IMR-90 (cell line): ENCODE measurements at regions not wholly inside any gene's neighbourhood (a gene's known extent, or its start where the extent isn't known, plus 50 kb on each side); places are given as distances from the start of the nearest gene placed in this dataset.

Source experiments
- ATAC-seq: fragments of 200-7000 bp; cut with Tn5 transposase; 2 replicates; pipeline ENCODE4 v1.9.1; 2020; ENCODE audit warnings: low read depth, mild to moderate bottlenecking, moderate library complexity
- BruUV-seq: library from RNA; stranded (reverse); fragments of 400-500 nt; replicated peaks from 2 replicates; lab custom pipeline; 2021; lab: Mats Ljungman, UMichigan
- CTCF ChIA-PET: fragments of 300-600 bp; formaldehyde crosslinking; extraction: SDS; loops from one replicate; lab custom pipeline; 2021; ENCODE audit warnings: antibody characterized with exemption; lab: Yijun Ruan, JAX
- POLR2A ChIA-PET: fragments of 300-600 bp; sonication (Branson Sonifier 250); formaldehyde crosslinking; loops from one replicate; lab custom pipeline; 2022; ENCODE audit warnings: antibody characterized with exemption; ENCODE audit not compliant: unreplicated experiment; lab: Charles Lee
- DNase-seq: peaks from one replicate; pipeline ENCODE4 v3.0.0; 2013
- H2AFZ ChIP-seq: replicated peaks from 2 replicates; pipeline ENCODE3; 2013; ENCODE audit warnings: low read length, mild to moderate bottlenecking; ENCODE audit not compliant: poor library complexity
- H2AK5ac ChIP-seq: 2 replicates; pipeline ENCODE4 v1.6.1; 2013; ENCODE audit warnings: low read depth, low read length, inconsistent platforms
- H2AK9ac ChIP-seq: replicated peaks from 2 replicates; pipeline ENCODE3; 2013; ENCODE audit warnings: mild to moderate bottlenecking, low read depth, low read length, moderate library complexity; ENCODE audit not compliant: poor library complexity
- H2BK120ac ChIP-seq: 2 replicates; pipeline ENCODE4 v1.6.1; 2013; ENCODE audit warnings: low read depth, low read length, inconsistent platforms
- H2BK15ac ChIP-seq: 3 replicates; pipeline ENCODE4 v1.6.1; 2013; ENCODE audit warnings: low read depth, low read length, inconsistent platforms
- H2BK20ac ChIP-seq: 2 replicates; pipeline ENCODE4 v1.6.1; 2013; ENCODE audit warnings: low read depth, mild to moderate bottlenecking, inconsistent platforms, low read length, moderate library complexity
- H2BK5ac ChIP-seq: 2 replicates; pipeline ENCODE4 v1.6.1; 2013; ENCODE audit warnings: mild to moderate bottlenecking, low read depth, low read length, inconsistent platforms; ENCODE audit not compliant: poor library complexity, severe bottlenecking
- H3K14ac ChIP-seq: replicated peaks from 2 replicates; pipeline ENCODE4 v1.6.1; 2013; ENCODE audit warnings: low read depth, low read length, inconsistent platforms
- H3K18ac ChIP-seq: 2 replicates; pipeline ENCODE4 v1.6.1; 2013; ENCODE audit warnings: low read depth, low read length, control low read depth
- H3K23ac ChIP-seq: 2 replicates; pipeline ENCODE4 v1.6.1; 2013; ENCODE audit warnings: low read depth, low read length, inconsistent platforms
- H3K27ac ChIP-seq: 2 replicates; pipeline ENCODE4 v1.5.1; 2013; ENCODE audit warnings: mild to moderate bottlenecking, control low read depth, low read length; ENCODE audit not compliant: insufficient read depth
- H3K27me3 ChIP-seq: 2 replicates; pipeline ENCODE4 v1.6.1; 2013; ENCODE audit warnings: low read length; ENCODE audit not compliant: control insufficient read depth, insufficient read depth
- H3K36me3 ChIP-seq: 2 replicates; pipeline ENCODE4 v1.6.1; 2013; ENCODE audit warnings: low read length, mixed read lengths; ENCODE audit not compliant: control insufficient read depth, insufficient read depth
- H3K4ac ChIP-seq: 2 replicates; pipeline ENCODE4 v1.6.1; 2013; ENCODE audit warnings: low read depth, low read length, inconsistent platforms
- H3K4me1 ChIP-seq: 2 replicates; pipeline ENCODE4 v1.6.1; 2013; ENCODE audit warnings: low read length, mixed read lengths; ENCODE audit not compliant: control insufficient read depth, insufficient read depth
- H3K4me2 ChIP-seq: 2 replicates; pipeline ENCODE4 v1.6.1; 2013; ENCODE audit warnings: low read depth, mild to moderate bottlenecking, control low read depth, low read length, moderate library complexity
- H3K4me3 ChIP-seq: 2 replicates; pipeline ENCODE4 v1.5.1; 2013; ENCODE audit warnings: low read depth, mild to moderate bottlenecking, control low read depth, low read length, moderate library complexity; ENCODE audit not compliant: insufficient read depth
- H3K56ac ChIP-seq: 2 replicates; pipeline ENCODE4 v1.6.1; 2013; ENCODE audit warnings: low read length, inconsistent platforms; ENCODE audit not compliant: insufficient read depth; ENCODE audit errors: extremely low read depth
- H3K79me1 ChIP-seq, 2 experiments: 2 replicates each; pipeline ENCODE4 v1.6.1; 2013; ENCODE audit warnings: low read length in 2 of 2, inconsistent platforms in 1 of 2, low read depth in 1 of 2
- H3K9ac ChIP-seq: 2 replicates; pipeline ENCODE4 v1.6.1; 2013; ENCODE audit warnings: low read depth, low read length, control low read depth
- H3K9me1 ChIP-seq: 2 replicates; pipeline ENCODE4 v1.6.1; 2013; ENCODE audit warnings: low read length, inconsistent platforms; ENCODE audit not compliant: insufficient read depth
- H3K9me3 ChIP-seq: 2 replicates; pipeline ENCODE4 v1.6.1; 2013; ENCODE audit warnings: low read length; ENCODE audit not compliant: control insufficient read depth, insufficient read depth
- H4K20me1 ChIP-seq: 2 replicates; pipeline ENCODE4 v1.6.1; 2013; ENCODE audit warnings: low read length, inconsistent platforms; ENCODE audit not compliant: insufficient read depth
- H4K5ac ChIP-seq: 2 replicates; pipeline ENCODE4 v1.6.1; 2013; ENCODE audit warnings: mild to moderate bottlenecking, low read depth, low read length, control low read depth
- H4K8ac ChIP-seq, 2 experiments: 2 replicates each; pipeline ENCODE4 v1.6.1; 2013; ENCODE audit warnings: low read depth in 2 of 2, low read length in 2 of 2, control low read depth in 1 of 2, inconsistent platforms in 1 of 2
- H4K91ac ChIP-seq: 2 replicates; pipeline ENCODE4 v1.6.1; 2013; ENCODE audit warnings: low read depth, low read length, inconsistent platforms; ENCODE audit not compliant: insufficient read depth
- BHLHE40 ChIP-seq: fragments of 150-350 bp; IDR thresholded peaks from 2 replicates; pipeline ENCODE4 v1.6.1; 2016; ENCODE audit warnings: mild to moderate bottlenecking, low read depth, low read length
- CEBPB ChIP-seq: IDR thresholded peaks from 2 replicates; pipeline ENCODE4 v1.6.1; 2012; ENCODE audit warnings: low read depth, low read length, improper control_type of control experiment
- CHD1 ChIP-seq: IDR thresholded peaks from 2 replicates; pipeline ENCODE4 v1.6.1; 2012; ENCODE audit warnings: low read depth, low read length, improper control_type of control experiment
- CTCF ChIP-seq: conservative IDR thresholded peaks from 2 replicates; pipeline ENCODE4 v1.5.1; 2012; ENCODE audit warnings: mild to moderate bottlenecking, low read depth, low read length, improper control_type of control experiment
- ELK1 ChIP-seq: fragments of 150-350 bp; IDR thresholded peaks from 2 replicates; pipeline ENCODE4 v1.6.1; 2016; ENCODE audit warnings: low read depth, mild to moderate bottlenecking, low read length, moderate library complexity, borderline replicate concordance
- MAFK ChIP-seq: IDR thresholded peaks from 2 replicates; pipeline ENCODE4 v1.6.1; 2012; ENCODE audit warnings: low read depth, low read length, improper control_type of control experiment
- MXI1 ChIP-seq: IDR thresholded peaks from 2 replicates; pipeline ENCODE4 v1.6.1; 2012; ENCODE audit warnings: low read depth, mild to moderate bottlenecking, low read length, moderate library complexity, borderline replicate concordance
- NFE2L2 ChIP-seq: fragments of 150-350 bp; IDR thresholded peaks from 2 replicates; pipeline ENCODE4 v1.6.1; 2016; ENCODE audit warnings: low read depth, mild to moderate bottlenecking, low read length
- RCOR1 ChIP-seq: IDR thresholded peaks from 2 replicates; pipeline ENCODE4 v1.6.1; 2012; ENCODE audit warnings: mild to moderate bottlenecking, low read length, improper control_type of control experiment; ENCODE audit not compliant: insufficient replicate concordance
- RFX5 ChIP-seq: IDR thresholded peaks from 2 replicates; pipeline ENCODE4 v1.8.0; 2012; ENCODE audit warnings: low read depth, mild to moderate bottlenecking, low read length, moderate library complexity
- SMC3 ChIP-seq: fragments of 150-350 bp; IDR thresholded peaks from 2 replicates; pipeline ENCODE4 v1.6.1; 2016; ENCODE audit warnings: low read depth, mild to moderate bottlenecking, antibody characterized with exemption, low read length, moderate library complexity
- WGBS, 2 experiments: methylation state at CpG; one replicate each; pipeline versions ENCODE4 v1.1.5 to v1.1.7; 2013; ENCODE audit warnings: missing lambda C conversion rate in 2 of 2; ENCODE audit not compliant: insufficient read length in 1 of 2; ENCODE audit errors: extremely low coverage in 2 of 2; 5-methylcytosine and 5-hydroxymethylcytosine counted together
- dilution Hi-C: fragments of 300-500 bp; cut with HindIII; formaldehyde crosslinking; loops from one replicate; pipeline ENCODE4 v1.14.3; 2018; ENCODE audit warnings: low sequenced_read_pairs; ENCODE audit not compliant: unreplicated experiment
- in situ Hi-C: fragments of 300-500 bp; cut with MboI; formaldehyde crosslinking; loops from 3 replicates; pipeline ENCODE4 v1.14.3; 2019; ENCODE audit warnings: low sequenced_read_pairs, inconsistent platforms, mixed read lengths
- intact Hi-C: fragments of 100-400 bp; cut with micrococcal nuclease; formaldehyde crosslinking; loops from 2 replicates; pipeline ENCODE4 v1.10.0; 2022
- TF ChIP-seq, protein P1 (sequence below): fragments of 150-350 bp; IDR thresholded peaks from 2 replicates; pipeline ENCODE4 v1.6.1; 2017; ENCODE audit warnings: mild to moderate bottlenecking, antibody characterized with exemption, low read length, low read depth

DNA sequence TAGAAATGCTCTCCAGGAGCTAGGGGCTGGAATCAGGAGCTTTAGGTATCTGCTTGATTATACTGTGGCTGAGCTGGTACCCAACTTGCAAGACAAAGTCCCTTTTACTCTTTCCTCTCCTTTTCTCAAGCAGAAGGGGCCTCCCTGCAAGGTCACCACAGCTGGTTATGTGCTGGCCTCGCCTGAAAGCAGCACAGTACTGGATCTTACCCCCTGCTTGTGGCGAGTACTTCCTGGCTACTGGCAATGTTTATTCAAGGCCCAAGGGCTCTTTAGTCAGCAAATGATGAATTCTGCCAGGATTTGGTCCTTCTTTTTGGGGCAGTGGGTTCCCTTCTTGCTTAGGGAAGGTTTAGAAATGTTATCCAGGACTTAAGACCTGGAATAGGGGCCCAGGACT lies 234.6 kb downstream of the RAP2B start:
- Histone ChIP-seq H4K5ac (no peak overlapping the region), H2BK120ac (no peak overlapping the region), H3K79me1 (no peaks in the 10 kb centered on the region), H3K14ac (no peak overlapping the region), H4K91ac (no peak overlapping the region), H3K27ac (no peak overlapping the region), H3K27me3 (no peaks in the 10 kb centered on the region), H3K4me3 (no peak overlapping the region), H2AK5ac (no peak overlapping the region), H3K18ac (no peak overlapping the region), H2BK5ac (no peak overlapping the region), H4K8ac (no peak overlapping the region), H2BK20ac (no peak overlapping the region), H3K36me3 (no peaks in the 10 kb centered on the region), H4K20me1 (no peaks in the 10 kb centered on the region), H3K9me3 (no peaks in the 10 kb centered on the region), H2AK9ac (no peak overlapping the region), H3K23ac (no peak overlapping the region), H3K56ac (no peak overlapping the region), H3K9ac (no peak overlapping the region), H3K4me1 (no peaks in the 10 kb centered on the region), H2AFZ (peak overlapping the region; percentile 3), H3K4ac (no peak overlapping the region), H3K4me2 (no peak overlapping the region), H3K9me1 (no peaks in the 10 kb centered on the region), H2BK15ac (no peak overlapping the region)
- in situ Hi-C loops, result no loop called here
- WGBS, 2 experiments, result no CpG with 5 or more reads among the region's 2 CpGs
- dilution Hi-C loops, result no loop called here
- ChIA-PET CTCF (no interaction called here), POLR2A (no interaction called here)
- intact Hi-C loops, result no loop called here
- DNase-seq, result no peak
- ATAC-seq, result no peak
- TF ChIP-seq, protein P1, sequence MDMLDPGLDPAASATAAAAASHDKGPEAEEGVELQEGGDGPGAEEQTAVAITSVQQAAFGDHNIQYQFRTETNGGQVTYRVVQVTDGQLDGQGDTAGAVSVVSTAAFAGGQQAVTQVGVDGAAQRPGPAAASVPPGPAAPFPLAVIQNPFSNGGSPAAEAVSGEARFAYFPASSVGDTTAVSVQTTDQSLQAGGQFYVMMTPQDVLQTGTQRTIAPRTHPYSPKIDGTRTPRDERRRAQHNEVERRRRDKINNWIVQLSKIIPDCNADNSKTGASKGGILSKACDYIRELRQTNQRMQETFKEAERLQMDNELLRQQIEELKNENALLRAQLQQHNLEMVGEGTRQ, result no peak
- no peak for TF ChIP-seq RFX5
- no peak for TF ChIP-seq BHLHE40
- no peak for TF ChIP-seq RCOR1
- no peak for TF ChIP-seq ELK1
- no peak for TF ChIP-seq CTCF
- no peak for TF ChIP-seq MAFK
- no peak for TF ChIP-seq SMC3
- TF ChIP-seq CHD1, result no peak
- no peak for TF ChIP-seq MXI1
- TF ChIP-seq CEBPB, result no peak
- no peak for TF ChIP-seq NFE2L2
- BruUV-seq, result no TSS peak
